ENCODE measurements at regions not wholly inside any gene's neighbourhood (a gene's known extent, or its start where the extent isn't known, plus 50 kb on each side); places are given as distances from the start of the nearest gene placed in this dataset.

DNA sequence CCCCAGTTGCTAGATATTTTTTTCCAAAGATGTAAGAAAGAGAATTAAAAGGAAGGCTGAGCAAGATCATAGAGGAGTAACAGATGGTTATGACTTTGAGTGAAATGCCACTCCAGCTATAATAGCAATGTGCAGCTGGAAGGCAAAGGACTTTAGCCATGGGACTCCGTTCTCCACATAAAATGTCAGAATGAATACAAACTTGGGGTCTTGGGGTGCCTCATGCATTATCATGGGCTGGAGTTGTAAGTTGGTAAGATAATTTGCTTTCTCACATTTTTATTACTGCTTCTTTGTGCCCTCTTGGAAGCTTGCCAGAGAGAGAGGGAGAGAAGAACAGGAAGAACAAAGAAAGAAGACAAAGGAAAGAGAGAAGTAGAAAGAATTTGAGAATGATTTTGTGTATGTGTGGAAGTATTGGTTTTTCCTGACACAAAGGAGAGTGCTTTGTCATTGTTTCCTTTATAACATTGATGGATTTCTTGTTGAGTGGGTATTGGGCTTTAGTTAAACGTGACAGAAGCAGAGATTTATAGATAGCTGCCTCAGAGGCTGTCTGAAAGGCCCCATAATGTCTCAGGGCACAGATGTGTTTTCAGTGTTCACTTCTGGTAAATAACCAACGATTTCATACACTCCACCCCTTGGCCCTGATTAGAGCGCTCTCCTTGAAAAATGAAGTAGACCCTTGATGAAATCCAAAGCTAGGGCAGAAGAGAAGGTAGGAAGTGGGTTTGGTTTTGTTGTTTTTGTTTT lies 715.3 kb downstream of the NR2F2 start:
- TF ChIP-seq CTCF (conservative IDR thresholded peaks at IDR 0.05; ENCODE audit: low read depth, low read length), result no peak
- DNase-seq (ENCODE audit: low read depth), result no peak
- no peak overlapping the region for H3K4me3 ChIP-seq (ENCODE audit: low read depth, low read length)

- no peak for DNase-seq (ENCODE audit: low read depth)
- TF ChIP-seq CTCF (conservative IDR thresholded peaks at IDR 0.05; ENCODE audit: low read depth, low read length), result no peak
- no peak overlapping the region for H3K4me3 ChIP-seq (ENCODE audit: low read depth, low read length)
Measured at GRCh38 chr15:97052513-97052912, 722.0 kb downstream of the NR2F2 start.

DNA sequence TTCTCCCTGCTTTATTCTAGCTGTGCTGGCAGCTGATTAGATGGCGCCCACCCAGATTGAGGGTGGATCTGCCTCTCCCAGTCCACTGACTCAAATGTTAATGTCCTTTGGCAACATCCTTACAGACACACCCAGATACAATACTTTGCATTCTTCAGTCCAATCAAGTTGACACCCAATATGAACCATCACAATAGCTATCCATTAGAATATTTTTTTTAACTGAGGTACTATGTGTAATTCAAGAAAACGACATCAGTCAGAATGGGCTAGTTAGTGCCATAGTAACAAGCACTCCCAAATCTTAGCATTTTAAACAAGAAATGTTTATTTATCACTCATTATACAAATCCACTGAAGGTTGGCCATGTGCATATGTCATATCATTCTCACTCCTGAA lies 723.1 kb downstream of the NR2F2 start:
- no peak for DNase-seq (ENCODE audit: low read depth)
- H3K4me3 ChIP-seq (ENCODE audit: low read depth, low read length), result no peak overlapping the region
- no peak for TF ChIP-seq CTCF (conservative IDR thresholded peaks at IDR 0.05; ENCODE audit: low read depth, low read length)

DNA sequence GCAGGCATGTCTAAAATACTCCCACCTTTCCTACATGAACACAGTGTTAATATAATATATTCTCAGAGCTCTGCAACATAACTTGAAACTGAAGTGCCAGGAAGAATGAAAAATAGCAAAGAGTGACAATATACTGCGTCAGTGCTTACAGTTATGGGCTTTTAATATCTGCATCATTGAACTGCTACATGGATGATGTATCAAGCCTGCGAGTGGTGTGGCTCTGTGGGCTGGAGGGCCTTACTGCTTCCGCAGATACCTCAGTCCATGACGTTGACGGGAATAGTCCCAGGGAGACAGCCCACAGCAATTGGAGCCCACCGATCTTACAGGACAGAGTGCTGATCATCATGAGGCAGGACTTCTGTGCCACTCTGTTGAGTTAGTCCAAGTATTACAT lies 727.0 kb downstream of the NR2F2 start:
- no peak overlapping the region for H3K4me3 ChIP-seq (ENCODE audit: low read depth, low read length)
- no peak for TF ChIP-seq CTCF (conservative IDR thresholded peaks at IDR 0.05; ENCODE audit: low read depth, low read length)
- DNase-seq (ENCODE audit: low read depth), result no peak

DNA sequence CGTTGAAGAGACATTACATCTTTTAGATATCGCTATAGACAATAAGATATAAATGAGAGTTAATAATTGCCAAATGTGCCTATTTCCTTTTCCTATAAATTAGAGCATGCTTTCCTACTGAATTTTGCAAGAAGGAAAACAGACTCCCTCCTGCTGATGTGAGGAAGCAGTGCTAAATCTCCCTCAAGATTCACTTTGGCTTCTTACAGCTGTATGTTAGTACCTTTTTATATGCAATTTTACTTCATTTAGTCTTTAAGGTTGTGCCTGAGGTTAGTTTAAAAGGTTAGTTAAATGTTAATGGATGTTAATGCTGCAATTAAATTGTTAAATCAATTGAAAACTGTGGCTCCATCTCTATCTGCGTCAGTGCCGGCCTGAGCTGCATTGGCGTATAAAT lies 728.8 kb downstream of the NR2F2 start:
- no peak for DNase-seq (ENCODE audit: low read depth)
- TF ChIP-seq CTCF (conservative IDR thresholded peaks at IDR 0.05; ENCODE audit: low read depth, low read length), result no peak
- H3K4me3 ChIP-seq (ENCODE audit: low read depth, low read length), result no peak overlapping the region

GRCh38 chr15:97061392-97061791 lies 730.9 kb downstream of the NR2F2 start:
- DNase-seq (ENCODE audit: low read depth), result no peak
- H3K4me3 ChIP-seq (ENCODE audit: low read depth, low read length), result no peak overlapping the region
- no peak for TF ChIP-seq CTCF (conservative IDR thresholded peaks at IDR 0.05; ENCODE audit: low read depth, low read length)

GRCh38 chr15:97071668-97072067 lies 741.2 kb downstream of the NR2F2 start:
- no peak for TF ChIP-seq CTCF (conservative IDR thresholded peaks at IDR 0.05; ENCODE audit: low read depth, low read length)
- H3K4me3 ChIP-seq (ENCODE audit: low read depth, low read length), result no peak overlapping the region
- DNase-seq (ENCODE audit: low read depth), result no peak
